ENCODE measurements at regions not wholly inside any gene's neighbourhood (a gene's known extent, or its start where the extent isn't known, plus 50 kb on each side); places are given as distances from the start of the nearest gene placed in this dataset.

GRCh38 chr6:139919107-139920026 lies 544.9 kb upstream of the CITED2 start:
- no peaks in the 10 kb centered on the region for H3K36me3 Mint-ChIP-seq (ENCODE audit: low read depth)
- intact Hi-C loops (cut with micrococcal nuclease), result loop anchor here (2.0 to 5.0 kb wide), 2 partner anchors 37 to 545 kb away; partner anchors contain the start of gene CITED2
- no peaks in the 10 kb centered on the region for H3K27me3 Mint-ChIP-seq
- peak overlapping the region; percentile 73 for H3K4me3 Mint-ChIP-seq
- H3K27ac Mint-ChIP-seq, result peak overlapping the region; percentile 91
- H3K4me1 Mint-ChIP-seq (ENCODE audit: low read depth), result peaks cover 47% of the 10 kb centered on the region
- no peaks in the 10 kb centered on the region for H3K9me3 Mint-ChIP-seq

GRCh38 chr6:139917951-139918630 lies 543.6 kb upstream of the CITED2 start:
- H3K36me3 Mint-ChIP-seq (ENCODE audit: low read depth), result no peaks in the 10 kb centered on the region
- no peak overlapping the region for H3K4me3 Mint-ChIP-seq
- no peaks in the 10 kb centered on the region for H3K9me3 Mint-ChIP-seq
- H3K27me3 Mint-ChIP-seq, result no peaks in the 10 kb centered on the region
- H3K4me1 Mint-ChIP-seq (ENCODE audit: low read depth), result peaks cover 42% of the 10 kb centered on the region
- H3K27ac Mint-ChIP-seq, result peak overlapping the region; percentile 91
- intact Hi-C loops (cut with micrococcal nuclease), result loop anchor here (5.0 kb wide), 1 partner anchor 36 kb away; no protein-coding TSS in a partner anchor

- H3K36me3 Mint-ChIP-seq (ENCODE audit: low read depth), result no peaks in the 10 kb centered on the region
- H3K4me1 Mint-ChIP-seq (ENCODE audit: low read depth), result peaks cover 23% of the 10 kb centered on the region
- intact Hi-C loops (cut with micrococcal nuclease), result loop anchor here (5.0 kb wide), 1 partner anchor 33 kb away; no protein-coding TSS in a partner anchor
- no peaks in the 10 kb centered on the region for H3K27me3 Mint-ChIP-seq
- no peaks in the 10 kb centered on the region for H3K9me3 Mint-ChIP-seq
- no peak overlapping the region for H3K27ac Mint-ChIP-seq
- no peak overlapping the region for H3K4me3 Mint-ChIP-seq
Observed at GRCh38 chr6:139914910-139915309, 540.5 kb upstream of the CITED2 start.

GRCh38 chr6:139912735-139913400 lies 538.4 kb upstream of the CITED2 start:
- intact Hi-C loops (cut with micrococcal nuclease), result no loop called here
- H3K9me3 Mint-ChIP-seq, result no peaks in the 10 kb centered on the region
- H3K27me3 Mint-ChIP-seq, result no peaks in the 10 kb centered on the region
- H3K36me3 Mint-ChIP-seq (ENCODE audit: low read depth), result no peaks in the 10 kb centered on the region
- no peak overlapping the region for H3K4me3 Mint-ChIP-seq
- H3K4me1 Mint-ChIP-seq (ENCODE audit: low read depth), result peaks cover 3% of the 10 kb centered on the region
- H3K27ac Mint-ChIP-seq, result no peak overlapping the region

- no peaks in the 10 kb centered on the region for H3K4me1 Mint-ChIP-seq (ENCODE audit: low read depth)
- no peak overlapping the region for H3K27ac Mint-ChIP-seq
- no peaks in the 10 kb centered on the region for H3K27me3 Mint-ChIP-seq
- H3K36me3 Mint-ChIP-seq (ENCODE audit: low read depth), result no peaks in the 10 kb centered on the region
- H3K4me3 Mint-ChIP-seq, result no peak overlapping the region
- peaks cover 13% of the 10 kb centered on the region for H3K9me3 Mint-ChIP-seq
- intact Hi-C loops (cut with micrococcal nuclease), result no loop called here
Observed at GRCh38 chr6:139909992-139910391, 535.5 kb upstream of the CITED2 start.

DNA sequence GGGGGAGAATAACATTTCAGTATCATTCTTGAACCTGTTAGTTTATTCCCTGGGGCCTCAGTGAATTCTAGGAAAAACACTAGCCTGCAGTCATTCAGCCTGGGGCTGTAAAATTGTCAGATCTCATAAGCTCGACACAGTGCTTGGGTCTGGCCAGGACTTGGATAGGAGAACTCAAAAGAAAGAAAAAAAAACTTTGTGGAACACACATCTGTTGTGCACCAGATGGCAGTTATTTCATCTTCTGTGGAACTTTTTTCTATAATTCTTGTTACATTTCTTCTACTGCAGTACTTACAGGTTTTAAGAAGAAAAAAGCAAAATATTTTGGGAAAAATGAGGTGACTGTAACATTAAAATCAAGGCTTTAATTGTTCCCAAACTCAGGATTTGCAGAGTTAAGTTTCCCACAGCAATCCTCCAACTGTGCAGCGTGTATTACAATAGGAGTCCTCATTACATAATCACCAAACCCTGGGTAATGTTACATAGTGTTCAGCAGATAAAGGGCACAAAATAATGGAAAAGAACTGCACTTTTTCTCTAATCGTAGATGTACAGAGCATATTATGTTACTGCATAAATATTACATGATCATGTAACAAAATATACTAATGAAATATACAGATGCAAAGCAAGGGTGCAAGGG lies 531.1 kb upstream of the CITED2 start:
- peaks cover 19% of the 10 kb centered on the region for H3K4me1 Mint-ChIP-seq (ENCODE audit: low read depth)
- H3K27me3 Mint-ChIP-seq, result no peaks in the 10 kb centered on the region
- no peak overlapping the region for H3K4me3 Mint-ChIP-seq
- H3K27ac Mint-ChIP-seq, result no peak overlapping the region
- intact Hi-C loops (cut with micrococcal nuclease), result no loop called here
- H3K9me3 Mint-ChIP-seq, result peaks cover 30% of the 10 kb centered on the region
- H3K36me3 Mint-ChIP-seq (ENCODE audit: low read depth), result peaks cover 13% of the 10 kb centered on the region

DNA sequence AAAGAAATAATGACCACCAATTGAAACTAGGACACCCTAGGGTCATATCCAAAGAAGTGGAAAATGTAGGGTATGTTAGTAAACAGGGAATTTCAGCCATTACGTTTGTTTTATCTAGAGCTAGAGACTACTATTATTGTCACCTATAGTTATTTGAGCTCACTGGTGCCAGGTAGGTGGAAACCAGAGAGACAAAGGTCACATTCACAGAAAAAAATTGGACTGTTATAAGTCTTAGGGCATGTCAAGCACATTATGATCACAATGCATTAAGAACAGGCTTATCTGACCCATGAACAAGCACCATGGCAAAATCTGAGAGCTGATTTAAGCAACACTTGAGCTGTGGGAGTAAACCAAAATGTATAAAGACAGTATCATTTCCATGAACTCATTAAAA lies 530.1 kb upstream of the CITED2 start:
- Mint-ChIP-seq H3K27me3 (no peaks in the 10 kb centered on the region), H3K36me3 (ENCODE audit: low read depth) (peaks cover 13% of the 10 kb centered on the region), H3K27ac (peak overlapping the region; percentile 59), H3K4me3 (no peak overlapping the region), H3K9me3 (peaks cover 30% of the 10 kb centered on the region), H3K4me1 (ENCODE audit: low read depth) (peaks cover 19% of the 10 kb centered on the region)
- intact Hi-C loops (cut with micrococcal nuclease), result no loop called here

GRCh38 chr6:139904158-139904533 lies 529.7 kb upstream of the CITED2 start:
- no peak overlapping the region for H3K4me3 Mint-ChIP-seq
- H3K4me1 Mint-ChIP-seq (ENCODE audit: low read depth), result peaks cover 19% of the 10 kb centered on the region
- no peaks in the 10 kb centered on the region for H3K27me3 Mint-ChIP-seq
- peak overlapping the region; percentile 59 for H3K27ac Mint-ChIP-seq
- intact Hi-C loops (cut with micrococcal nuclease), result no loop called here
- H3K36me3 Mint-ChIP-seq (ENCODE audit: low read depth), result peaks cover 13% of the 10 kb centered on the region
- peaks cover 30% of the 10 kb centered on the region for H3K9me3 Mint-ChIP-seq

- no peak overlapping the region for H3K4me3 Mint-ChIP-seq
- peaks cover 13% of the 10 kb centered on the region for H3K36me3 Mint-ChIP-seq (ENCODE audit: low read depth)
- intact Hi-C loops (cut with micrococcal nuclease), result no loop called here
- peak overlapping the region; percentile 59 for H3K27ac Mint-ChIP-seq
- H3K4me1 Mint-ChIP-seq (ENCODE audit: low read depth), result peaks cover 19% of the 10 kb centered on the region
- H3K9me3 Mint-ChIP-seq, result peaks cover 30% of the 10 kb centered on the region
- no peaks in the 10 kb centered on the region for H3K27me3 Mint-ChIP-seq
Observed at GRCh38 chr6:139903411-139904157, 529.1 kb upstream of the CITED2 start.

DNA sequence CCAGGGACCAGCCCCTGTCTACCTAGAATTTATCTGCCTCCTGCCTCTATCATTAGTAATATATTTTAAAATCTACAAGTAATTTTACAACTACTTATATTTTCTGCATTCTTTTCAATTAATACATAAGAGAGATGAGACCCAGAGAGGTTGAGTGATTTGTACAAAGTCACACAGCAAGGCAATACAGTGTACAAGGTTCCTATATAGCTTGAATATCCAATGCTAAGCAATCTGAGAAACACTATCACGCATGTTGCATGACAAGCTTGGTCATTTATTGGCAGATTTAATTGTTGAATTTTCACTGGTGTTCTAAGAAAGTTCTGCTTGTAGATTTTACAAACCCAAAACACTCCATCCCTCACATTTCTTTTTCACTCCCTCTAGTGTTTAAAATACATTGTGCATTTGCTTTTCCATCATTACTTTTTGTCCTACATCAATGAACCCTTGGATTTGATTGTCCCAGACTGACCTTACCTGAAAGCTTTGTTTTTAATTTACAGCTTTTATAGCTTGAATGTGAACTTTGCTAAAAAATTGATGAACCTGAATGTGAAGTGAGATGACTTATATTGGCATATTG lies 520.9 kb upstream of the CITED2 start:
- intact Hi-C loops (cut with micrococcal nuclease), result no loop called here
- Mint-ChIP-seq H3K36me3 (ENCODE audit: low read depth) (no peaks in the 10 kb centered on the region), H3K27ac (no peak overlapping the region), H3K4me1 (ENCODE audit: low read depth) (no peaks in the 10 kb centered on the region), H3K9me3 (peaks cover 9% of the 10 kb centered on the region), H3K4me3 (no peak overlapping the region), H3K27me3 (no peaks in the 10 kb centered on the region)

- Mint-ChIP-seq H3K4me3 (no peak overlapping the region), H3K9me3 (peaks cover 9% of the 10 kb centered on the region), H3K27ac (no peak overlapping the region), H3K27me3 (no peaks in the 10 kb centered on the region), H3K4me1 (ENCODE audit: low read depth) (peaks cover 6% of the 10 kb centered on the region), H3K36me3 (ENCODE audit: low read depth) (no peaks in the 10 kb centered on the region)
- intact Hi-C loops (cut with micrococcal nuclease), result no loop called here
Observed at GRCh38 chr6:139894271-139894670, 519.8 kb upstream of the CITED2 start.

DNA sequence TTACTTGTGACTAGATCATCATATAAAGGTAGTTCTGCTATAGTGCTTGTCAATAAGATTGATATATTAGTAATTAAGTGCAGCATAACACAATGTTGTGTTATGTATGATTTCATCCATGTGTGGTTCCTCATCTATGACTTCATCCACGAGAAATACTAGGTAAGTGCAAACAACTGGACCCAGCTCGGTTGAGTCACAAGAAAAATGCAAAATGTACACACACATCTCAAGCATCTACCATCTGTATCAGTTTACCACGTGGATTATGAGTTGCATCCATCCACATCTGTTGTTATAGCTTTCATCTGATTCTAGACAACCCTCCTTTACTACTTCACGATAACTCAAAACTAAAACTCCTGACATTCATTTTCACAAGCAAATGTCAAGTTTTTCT lies 517.0 kb upstream of the CITED2 start:
- Mint-ChIP-seq H3K27me3 (no peaks in the 10 kb centered on the region), H3K4me1 (ENCODE audit: low read depth) (peaks cover 12% of the 10 kb centered on the region), H3K9me3 (peaks cover 9% of the 10 kb centered on the region), H3K36me3 (ENCODE audit: low read depth) (peaks cover 5% of the 10 kb centered on the region), H3K27ac (no peak overlapping the region), H3K4me3 (no peak overlapping the region)
- intact Hi-C loops (cut with micrococcal nuclease), result no loop called here

DNA sequence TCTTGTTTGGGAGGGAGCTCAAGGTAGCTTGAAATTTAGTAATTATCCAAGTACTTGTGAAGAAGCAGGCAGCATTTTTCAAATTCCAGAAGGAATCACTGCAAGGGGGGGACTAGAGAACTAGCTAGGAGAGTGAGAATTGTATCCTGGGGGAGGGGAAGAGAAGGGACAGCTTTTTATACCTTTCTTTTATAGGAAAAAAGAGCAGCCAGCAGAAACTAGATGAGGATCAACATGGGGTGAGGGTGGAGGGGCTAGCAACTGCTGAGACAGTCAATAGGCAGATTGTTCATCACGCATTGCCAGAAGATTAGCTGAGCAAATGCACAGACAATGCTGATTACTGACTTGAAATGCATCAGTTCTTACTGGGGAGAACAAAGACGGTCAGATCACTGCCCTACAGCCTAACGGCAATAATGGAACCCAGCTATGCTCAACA lies 514.3 kb upstream of the CITED2 start:
- H3K36me3 Mint-ChIP-seq (ENCODE audit: low read depth), result peaks cover 14% of the 10 kb centered on the region
- no peaks in the 10 kb centered on the region for H3K27me3 Mint-ChIP-seq
- H3K4me3 Mint-ChIP-seq, result no peak overlapping the region
- H3K27ac Mint-ChIP-seq, result peak overlapping the region; percentile 23
- H3K9me3 Mint-ChIP-seq, result no peaks in the 10 kb centered on the region
- intact Hi-C loops (cut with micrococcal nuclease), result loop anchor here (10.0 kb wide), 2 partner anchors 146 to 1036 kb away; no protein-coding TSS in a partner anchor
- peaks cover 28% of the 10 kb centered on the region for H3K4me1 Mint-ChIP-seq (ENCODE audit: low read depth)

Data from dendritic cell treated with granulocyte-macrophage colony-stimulating factor and Interleukin-4, amounts not matched to agents 40 ng/mL and 50 ng/mL, for 4 days (primary cell).